ENCODE measurements at regions not wholly inside any gene's neighbourhood (a gene's known extent, or its start where the extent isn't known, plus 50 kb on each side); places are given as distances from the start of the nearest gene placed in this dataset.

- Histone ChIP-seq H3K79me2 (no peaks in the 10 kb centered on the region), H3K9me3 (ENCODE audit: control insufficient read depth, low read length) (no peaks in the 10 kb centered on the region), H3K9ac (no peak overlapping the region), H3K4me2 (ENCODE audit: low read length) (no peak overlapping the region), H2AFZ (no peak overlapping the region), H3K36me3 (ENCODE audit: control insufficient read depth, insufficient read depth, low read length) (no peaks in the 10 kb centered on the region), H3K4me3 (ENCODE audit: low read depth, low read length) (no peak overlapping the region), H3K27ac (no peak overlapping the region), H3K27me3 (ENCODE audit: control insufficient read depth, insufficient read depth, low read length) (no peaks in the 10 kb centered on the region), H3K4me1 (no peaks in the 10 kb centered on the region)
- no peak for TF ChIP-seq CTCF (IDR thresholded peaks at IDR 0.05)
Observed at GRCh38 chr5:17089001-17089400, 128.4 kb upstream of the BASP1 start.

- no peak for TF ChIP-seq CTCF (IDR thresholded peaks at IDR 0.05)
- H3K27me3 ChIP-seq (ENCODE audit: control insufficient read depth, insufficient read depth, low read length) = no peaks in the 10 kb centered on the region
Observed at GRCh38 chr5:17089690-17090089, 127.7 kb upstream of the BASP1 start.

GRCh38 chr5:17090839-17091238 is 126.6 kb upstream of the BASP1 start:
- no peak for TF ChIP-seq CTCF (IDR thresholded peaks at IDR 0.05)
- Histone ChIP-seq H3K9me3 (ENCODE audit: control insufficient read depth, low read length) (no peaks in the 10 kb centered on the region), H3K36me3 (ENCODE audit: control insufficient read depth, insufficient read depth, low read length) (no peaks in the 10 kb centered on the region), H3K4me3 (ENCODE audit: low read depth, low read length) (no peak overlapping the region), H3K27ac (no peak overlapping the region), H3K4me1 (no peaks in the 10 kb centered on the region), H3K9ac (no peak overlapping the region), H3K4me2 (ENCODE audit: low read length) (no peak overlapping the region), H3K79me2 (no peaks in the 10 kb centered on the region), H2AFZ (no peak overlapping the region), H3K27me3 (ENCODE audit: control insufficient read depth, insufficient read depth, low read length) (no peaks in the 10 kb centered on the region)

More at GRCh38 chr5:17089690-17090089, 127.7 kb upstream of the BASP1 start:
- H3K9me3 ChIP-seq (ENCODE audit: control insufficient read depth, low read length) = no peaks in the 10 kb centered on the region
- H2AFZ ChIP-seq = no peak overlapping the region
- no peaks in the 10 kb centered on the region for H3K4me1 ChIP-seq
- no peak overlapping the region for H3K4me3 ChIP-seq (ENCODE audit: low read depth, low read length)
- H3K9ac ChIP-seq = no peak overlapping the region
- no peak overlapping the region for H3K4me2 ChIP-seq (ENCODE audit: low read length)
- H3K27ac ChIP-seq = no peak overlapping the region
- H3K36me3 ChIP-seq (ENCODE audit: control insufficient read depth, insufficient read depth, low read length) = no peaks in the 10 kb centered on the region
- H3K79me2 ChIP-seq = no peaks in the 10 kb centered on the region

- H3K9ac ChIP-seq = no peak overlapping the region
- no peaks in the 10 kb centered on the region for H3K9me3 ChIP-seq (ENCODE audit: control insufficient read depth, low read length)
- H3K4me2 ChIP-seq (ENCODE audit: low read length) = no peak overlapping the region
- TF ChIP-seq CTCF (IDR thresholded peaks at IDR 0.05) = no peak
- H2AFZ ChIP-seq = no peak overlapping the region
- H3K36me3 ChIP-seq (ENCODE audit: control insufficient read depth, insufficient read depth, low read length) = no peaks in the 10 kb centered on the region
- H3K79me2 ChIP-seq = no peaks in the 10 kb centered on the region
- no peaks in the 10 kb centered on the region for H3K4me1 ChIP-seq
- no peak overlapping the region for H3K27ac ChIP-seq
- H3K27me3 ChIP-seq (ENCODE audit: control insufficient read depth, insufficient read depth, low read length) = no peaks in the 10 kb centered on the region
- no peak overlapping the region for H3K4me3 ChIP-seq (ENCODE audit: low read depth, low read length)
Observed at GRCh38 chr5:17094830-17095229, 122.6 kb upstream of the BASP1 start.

- peak overlapping the region; percentile 45 for H2AFZ ChIP-seq
- no peaks in the 10 kb centered on the region for H3K9me3 ChIP-seq (ENCODE audit: control insufficient read depth, low read length)
- no peaks in the 10 kb centered on the region for H3K79me2 ChIP-seq
- no peaks in the 10 kb centered on the region for H3K4me1 ChIP-seq
- H3K4me3 ChIP-seq (ENCODE audit: low read depth, low read length) = no peak overlapping the region
- no peaks in the 10 kb centered on the region for H3K36me3 ChIP-seq (ENCODE audit: control insufficient read depth, insufficient read depth, low read length)
- no peak for TF ChIP-seq CTCF (IDR thresholded peaks at IDR 0.05)
- no peak overlapping the region for H3K27ac ChIP-seq
- H3K9ac ChIP-seq = no peak overlapping the region
- no peak overlapping the region for H3K4me2 ChIP-seq (ENCODE audit: low read length)
- H3K27me3 ChIP-seq (ENCODE audit: control insufficient read depth, insufficient read depth, low read length) = no peaks in the 10 kb centered on the region
Observed at GRCh38 chr5:17096952-17097695, 120.3 kb upstream of the BASP1 start.

Measured in parathyroid adenoma (tissue), 2 donors.